Uterus (tissue), 3 donors: ENCODE measurements at regions not wholly inside any gene's neighbourhood (a gene's known extent, or its start where the extent isn't known, plus 50 kb on each side); places are given as distances from the start of the nearest gene placed in this dataset.

Source experiments
- DNase-seq, 2 donors: peaks; one replicate each; pipeline ENCODE4 v3.0.0-alpha.2; 2019 to 2020
- H3K27ac ChIP-seq, 2 donors: fragments of 200-600 bp; sonication (generic); 1 replicate in 1 of 2; 2 replicates in 1 of 2; pipeline ENCODE4 v1.5.1; 2016 to 2018
- H3K27me3 ChIP-seq, 2 donors: fragments of 200-600 bp; sonication (generic); one replicate each; pipeline ENCODE4 v1.5.1; 2018 to 2019; ENCODE audit warnings: control low read depth in 1 of 2
- H3K36me3 ChIP-seq, 2 donors: fragments of 200-600 bp; sonication (generic); one replicate each; pipeline ENCODE4 v1.5.1; 2019; ENCODE audit warnings: control low read depth in 1 of 2
- H3K4me1 ChIP-seq, 2 donors: fragments of 200-600 bp; sonication (generic); one replicate each; pipeline ENCODE4 v1.5.1; 2018 to 2019; ENCODE audit warnings: control low read depth in 1 of 2
- H3K4me3 ChIP-seq, 2 donors: fragments of 200-600 bp; sonication (generic); 1 replicate in 1 of 2; 2 replicates in 1 of 2; pipeline ENCODE4 v1.5.1; 2018 to 2019; ENCODE audit warnings: mild to moderate bottlenecking in 1 of 2
- H3K9me3 ChIP-seq, 2 donors: fragments of 200-600 bp; sonication (generic); one replicate each; pipeline ENCODE4 v1.5.1; 2019; ENCODE audit warnings: control low read depth in 1 of 2
- POLR2A ChIP-seq, 2 donors: fragments of 450-650 bp; IDR thresholded peaks; one replicate each; pipeline ENCODE4 v1.6.1; 2016; ENCODE audit warnings: antibody characterized with exemption in 2 of 2, mild to moderate bottlenecking in 1 of 2, moderate library complexity in 1 of 2
- intact Hi-C: fragments of 100-400 bp; cut with DNase I; formaldehyde crosslinking; loops from one replicate; pipeline ENCODE4 v1.15.1; 2023; ENCODE audit warnings: low total_unique reads
- TF ChIP-seq, protein P1 (sequence below), 4 experiments: fragments of 200-600 bp in 2 of 4; fragments of 450-650 bp in 2 of 4; sonication (generic) in 2 of 4; IDR thresholded peaks; one replicate each; pipeline ENCODE4 v1.5.1; 2016 to 2019; ENCODE audit warnings: antibody characterized with exemption in 4 of 4, mild to moderate bottlenecking in 2 of 4, moderate library complexity in 1 of 4
- donor health status: DM: yes; HTN: yes; CAD: no.

DNA sequence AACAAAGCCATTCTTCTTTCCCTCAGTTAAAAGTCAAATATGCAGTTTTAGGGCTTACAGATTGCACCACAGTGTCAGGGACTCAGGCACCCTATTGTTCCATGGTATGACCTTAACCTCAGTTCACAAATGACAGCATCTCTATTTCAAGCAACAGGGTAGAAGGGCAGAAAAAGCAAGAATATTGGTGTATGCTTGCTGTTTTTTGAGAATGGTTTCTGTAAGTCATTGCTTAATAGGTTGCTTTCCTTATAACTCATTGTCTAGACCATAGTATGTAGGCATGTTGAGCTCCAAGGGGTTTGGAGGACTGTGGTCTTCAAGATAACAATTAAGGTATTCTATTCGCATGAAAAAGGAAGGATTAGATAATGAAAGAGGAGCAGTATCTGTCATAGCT lies 183.5 kb upstream of the EDIL3 start:
- intact Hi-C loops, result no loop called here
- H3K36me3 ChIP-seq, result no peaks in the 10 kb centered on the region
- H3K27me3 ChIP-seq, result no peaks in the 10 kb centered on the region
- H3K27ac ChIP-seq, result no peak overlapping the region
- no peaks in the 10 kb centered on the region for H3K9me3 ChIP-seq
- no peak for TF ChIP-seq POLR2A (IDR thresholded peaks at IDR 0.05)
- TF ChIP-seq, protein P1, sequence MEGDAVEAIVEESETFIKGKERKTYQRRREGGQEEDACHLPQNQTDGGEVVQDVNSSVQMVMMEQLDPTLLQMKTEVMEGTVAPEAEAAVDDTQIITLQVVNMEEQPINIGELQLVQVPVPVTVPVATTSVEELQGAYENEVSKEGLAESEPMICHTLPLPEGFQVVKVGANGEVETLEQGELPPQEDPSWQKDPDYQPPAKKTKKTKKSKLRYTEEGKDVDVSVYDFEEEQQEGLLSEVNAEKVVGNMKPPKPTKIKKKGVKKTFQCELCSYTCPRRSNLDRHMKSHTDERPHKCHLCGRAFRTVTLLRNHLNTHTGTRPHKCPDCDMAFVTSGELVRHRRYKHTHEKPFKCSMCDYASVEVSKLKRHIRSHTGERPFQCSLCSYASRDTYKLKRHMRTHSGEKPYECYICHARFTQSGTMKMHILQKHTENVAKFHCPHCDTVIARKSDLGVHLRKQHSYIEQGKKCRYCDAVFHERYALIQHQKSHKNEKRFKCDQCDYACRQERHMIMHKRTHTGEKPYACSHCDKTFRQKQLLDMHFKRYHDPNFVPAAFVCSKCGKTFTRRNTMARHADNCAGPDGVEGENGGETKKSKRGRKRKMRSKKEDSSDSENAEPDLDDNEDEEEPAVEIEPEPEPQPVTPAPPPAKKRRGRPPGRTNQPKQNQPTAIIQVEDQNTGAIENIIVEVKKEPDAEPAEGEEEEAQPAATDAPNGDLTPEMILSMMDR (IDR thresholded peaks at IDR 0.05), result no peak
- no peaks in the 10 kb centered on the region for H3K4me1 ChIP-seq
- H3K4me3 ChIP-seq, result no peak overlapping the region
- DNase-seq, result no peak

DNA sequence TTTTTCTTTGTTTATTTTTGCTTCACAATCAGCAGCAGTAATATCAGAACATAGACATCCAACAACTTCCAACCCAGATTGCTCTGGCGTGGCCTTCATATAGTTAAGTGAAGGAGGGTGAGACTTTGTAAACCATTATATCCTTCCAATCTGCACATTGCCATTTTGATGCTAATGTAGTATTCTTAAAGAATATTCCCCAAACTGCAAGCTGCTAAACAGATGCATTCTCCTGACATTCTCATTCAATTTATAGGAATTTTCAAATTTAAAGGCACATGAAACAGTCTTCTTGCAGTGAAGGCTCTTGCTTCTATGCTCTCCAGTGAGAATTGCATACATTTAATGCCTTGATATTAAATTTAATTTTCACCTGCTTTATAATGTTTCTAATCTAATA lies 181.2 kb upstream of the EDIL3 start:
- DNase-seq, result no peak
- no peaks in the 10 kb centered on the region for H3K27me3 ChIP-seq
- H3K36me3 ChIP-seq, result no peaks in the 10 kb centered on the region
- H3K4me3 ChIP-seq, result no peak overlapping the region
- H3K9me3 ChIP-seq, result no peaks in the 10 kb centered on the region
- intact Hi-C loops, result no loop called here
- no peak for TF ChIP-seq POLR2A (IDR thresholded peaks at IDR 0.05)
- TF ChIP-seq, protein P1 (IDR thresholded peaks at IDR 0.05), result no peak
- H3K27ac ChIP-seq, result no peak overlapping the region
- H3K4me1 ChIP-seq, result no peaks in the 10 kb centered on the region

DNA sequence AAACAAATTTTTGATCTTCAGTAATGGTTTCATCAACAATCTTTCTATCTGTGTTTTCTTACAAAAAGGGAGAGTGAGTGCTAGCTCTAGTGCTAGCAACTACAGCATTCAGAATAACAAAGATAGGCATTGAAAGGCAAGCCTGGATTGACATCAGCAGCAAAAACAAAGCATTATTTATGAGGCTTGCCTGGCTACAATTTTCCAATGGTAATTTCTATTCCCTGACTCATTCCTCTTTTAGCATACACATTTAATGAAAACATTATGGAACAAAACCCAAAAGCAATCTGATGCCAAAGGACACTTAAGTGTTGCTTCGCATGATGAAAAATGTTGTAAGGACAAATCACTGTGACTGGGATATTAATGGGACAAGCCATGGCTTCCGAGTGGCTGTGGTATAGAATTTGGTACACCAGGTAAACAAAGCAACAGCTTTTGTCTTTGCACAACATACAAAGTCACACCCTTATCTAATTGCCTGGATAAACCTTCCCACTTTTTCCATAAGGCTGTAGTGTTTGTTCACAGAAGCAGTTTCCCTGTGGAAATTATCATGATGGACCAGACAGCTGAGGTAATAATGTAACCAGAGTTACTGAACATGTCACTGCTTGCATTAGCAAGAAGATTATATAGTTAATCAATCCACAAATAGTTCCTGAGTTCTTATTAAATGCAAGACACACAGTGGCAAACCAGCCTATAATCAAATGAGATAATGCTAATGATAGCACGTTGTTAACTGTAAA lies 179.8 kb upstream of the EDIL3 start:
- no peaks in the 10 kb centered on the region for H3K27me3 ChIP-seq
- intact Hi-C loops, result no loop called here
- no peaks in the 10 kb centered on the region for H3K4me1 ChIP-seq
- DNase-seq, result no peak
- H3K36me3 ChIP-seq, result no peaks in the 10 kb centered on the region
- no peak overlapping the region for H3K27ac ChIP-seq
- no peaks in the 10 kb centered on the region for H3K9me3 ChIP-seq
- no peak overlapping the region for H3K4me3 ChIP-seq
- TF ChIP-seq POLR2A (IDR thresholded peaks at IDR 0.05), result no peak
- TF ChIP-seq, protein P1 (IDR thresholded peaks at IDR 0.05), result no peak

DNA sequence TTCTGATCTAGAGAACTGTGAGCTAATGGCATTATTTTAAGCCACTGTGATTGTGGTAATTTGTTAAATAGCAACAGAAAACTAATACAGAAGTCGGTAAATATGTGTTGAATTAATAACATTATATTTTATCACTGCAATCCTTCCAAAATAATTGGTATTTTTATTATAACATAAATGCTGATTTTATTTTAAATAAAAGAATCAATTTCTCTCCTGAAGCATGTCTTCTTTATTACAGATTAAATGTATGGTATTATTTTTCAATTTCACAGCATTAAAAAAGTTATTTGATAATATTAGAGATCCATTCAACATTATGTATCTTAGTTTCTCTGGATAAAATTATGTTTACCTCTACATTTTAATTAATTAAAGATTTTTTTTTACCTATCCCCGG lies 165.5 kb upstream of the EDIL3 start:
- intact Hi-C loops, result no loop called here
- Histone ChIP-seq H3K9me3 (no peaks in the 10 kb centered on the region), H3K27me3 (no peaks in the 10 kb centered on the region), H3K4me1 (no peaks in the 10 kb centered on the region), H3K4me3 (no peak overlapping the region), H3K36me3 (no peaks in the 10 kb centered on the region), H3K27ac (no peak overlapping the region)
- no peak for DNase-seq
- TF ChIP-seq POLR2A (IDR thresholded peaks at IDR 0.05), result no peak
- TF ChIP-seq, protein P1 (IDR thresholded peaks at IDR 0.05), result no peak

DNA sequence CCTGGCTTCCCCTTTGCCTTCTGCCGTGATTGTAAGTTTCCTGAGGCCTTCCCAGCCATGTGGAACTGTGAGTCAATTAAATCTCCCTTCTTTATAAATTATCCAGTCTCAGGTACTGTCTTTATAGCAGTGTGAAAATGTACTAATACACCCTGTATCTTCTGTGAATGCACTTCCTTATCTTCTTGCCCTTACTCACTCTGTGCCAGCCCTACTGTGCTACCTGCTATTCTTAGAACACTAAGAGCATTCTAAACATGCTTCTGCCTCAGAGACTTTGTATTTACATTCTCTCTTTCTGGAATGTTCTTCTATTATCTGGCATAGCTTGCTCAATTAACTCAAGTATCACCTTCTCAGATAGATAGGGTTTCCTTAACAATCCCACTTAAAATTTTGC lies 164.4 kb upstream of the EDIL3 start:
- intact Hi-C loops, result no loop called here
- Histone ChIP-seq H3K4me1 (no peaks in the 10 kb centered on the region), H3K27ac (no peak overlapping the region), H3K36me3 (no peaks in the 10 kb centered on the region), H3K27me3 (no peaks in the 10 kb centered on the region), H3K4me3 (no peak overlapping the region), H3K9me3 (no peaks in the 10 kb centered on the region)
- TF ChIP-seq POLR2A (IDR thresholded peaks at IDR 0.05), result no peak
- TF ChIP-seq, protein P1 (IDR thresholded peaks at IDR 0.05), result no peak
- no peak for DNase-seq
